HG02943 (cell line): ENCODE measurements at regions not wholly inside any gene's neighbourhood (a gene's known extent, or its start where the extent isn't known, plus 50 kb on each side); places are given as distances from the start of the nearest gene placed in this dataset.

Source experiments
- ATAC-seq: cut with Tn5 transposase; IDR thresholded peaks from one replicate; pipeline ENCODE4 v1.9.1; 2021; ENCODE audit warnings: mild to moderate bottlenecking, low read depth, moderate library complexity; ENCODE audit not compliant: unreplicated experiment

GRCh38 chr2:196248467-196249094, 77.2 kb upstream of the STK17B start:
- no peak for ATAC-seq

- ATAC-seq, result no peak
Measured at GRCh38 chr2:196249171-196249570, 77.8 kb upstream of the STK17B start.

GRCh38 chr2:196249860-196250259, 78.5 kb upstream of the STK17B start:
- ATAC-seq, result peak; percentile 92

GRCh38 chr2:196251132-196251531, 79.8 kb upstream of the STK17B start:
- no peak for ATAC-seq

- no peak for ATAC-seq
Measured at GRCh38 chr2:196252408-196253115, 81.2 kb upstream of the STK17B start.

- no peak for ATAC-seq
Measured at GRCh38 chr2:196253116-196253480, 81.7 kb upstream of the STK17B start.

GRCh38 chr2:196256585-196256984, 85.2 kb upstream of the STK17B start:
- no peak for ATAC-seq

- no peak for ATAC-seq
Measured at GRCh38 chr2:196257086-196257485, 85.7 kb upstream of the STK17B start.

- ATAC-seq, result no peak
Measured at GRCh38 chr2:196258407-196258806, 87.0 kb upstream of the STK17B start.

GRCh38 chr2:196259507-196260481, 88.4 kb upstream of the STK17B start:
- ATAC-seq, result no peak

GRCh38 chr2:196260546-196260945, 89.2 kb upstream of the STK17B start:
- ATAC-seq, result no peak

- no peak for ATAC-seq
Measured at GRCh38 chr2:196262606-196263005, 91.2 kb upstream of the STK17B start.

- peak; percentile 90 for ATAC-seq
Measured at GRCh38 chr2:196263181-196263747, 91.9 kb upstream of the STK17B start.

GRCh38 chr2:196266351-196266750, 95.0 kb upstream of the STK17B start:
- ATAC-seq, result no peak

- ATAC-seq, result no peak
Measured at GRCh38 chr2:196266855-196267254, 95.5 kb upstream of the STK17B start.

GRCh38 chr2:196268025-196268424, 96.6 kb upstream of the STK17B start:
- no peak for ATAC-seq

GRCh38 chr2:196268538-196269338, 97.4 kb upstream of the STK17B start:
- ATAC-seq, result no peak

- ATAC-seq, result no peak
Measured at GRCh38 chr2:196271795-196272194, 100.4 kb upstream of the STK17B start.

GRCh38 chr2:196274387-196274809, 103.0 kb upstream of the STK17B start:
- no peak for ATAC-seq
